Common myeloid progenitor, CD34-positive (primary cell): ENCODE measurements at regions not wholly inside any gene's neighbourhood (a gene's known extent, or its start where the extent isn't known, plus 50 kb on each side); places are given as distances from the start of the nearest gene placed in this dataset.
A peak's percentile ranks its signal among the peaks of the same experiment; 100 is the strongest.

Experiments used
- CTCF ChIA-PET: fragments of 350-600 bp; sonication (Branson Sonifier 250); formaldehyde crosslinking; loops from one replicate; lab custom pipeline; 2021; ENCODE audit warnings: antibody characterized with exemption; lab: Charles Lee
- POLR2A ChIA-PET: fragments of 350-600 bp; sonication (Branson Sonifier 250); formaldehyde crosslinking; loops from one replicate; lab custom pipeline; 2021; ENCODE audit warnings: antibody characterized with exemption; lab: Charles Lee
- DNase-seq, 3 donors: peaks; one replicate each; pipeline versions ENCODE4 v3.0.0 to v3.0.0-alpha.2; 2013
- H3K27ac ChIP-seq, 2 experiments: 1 replicate in 1 of 2; 2 replicates in 1 of 2; pipeline ENCODE4 v1.7.0; 2013; ENCODE audit warnings: inconsistent platforms in 2 of 2, low read length in 2 of 2, mild to moderate bottlenecking in 2 of 2, low read depth in 1 of 2, moderate library complexity in 1 of 2; ENCODE audit not compliant: severe bottlenecking in 2 of 2, insufficient read depth in 1 of 2, poor library complexity in 1 of 2
- H3K27me3 ChIP-seq, 5 experiments: replicated peaks in 2 of 5; 1 replicate in 3 of 5; 2 replicates in 2 of 5; pipeline versions ENCODE4 v1.6.1 to v1.7.0; 2013; ENCODE audit warnings: low read length in 4 of 5, mild to moderate bottlenecking in 2 of 5, moderate library complexity in 2 of 5, inconsistent platforms in 1 of 5; ENCODE audit not compliant: insufficient read depth in 5 of 5, control insufficient read depth in 4 of 5
- H3K36me3 ChIP-seq, 4 experiments: 1 replicate in 2 of 4; 2 replicates in 2 of 4; pipeline versions ENCODE4 v1.6.1 to v1.7.0; 2013; ENCODE audit warnings: low read length in 3 of 4, control low read depth in 1 of 4, mild to moderate bottlenecking in 1 of 4; ENCODE audit not compliant: control insufficient read depth in 4 of 4, insufficient read depth in 4 of 4
- H3K4me1 ChIP-seq, 4 experiments: 1 replicate in 3 of 4; 2 replicates in 1 of 4; pipeline versions ENCODE4 v1.6.1 to v1.7.1; 2013; ENCODE audit warnings: low read length in 3 of 4, mild to moderate bottlenecking in 3 of 4, control low read depth in 1 of 4, inconsistent platforms in 1 of 4, moderate library complexity in 1 of 4; ENCODE audit not compliant: control insufficient read depth in 4 of 4, insufficient read depth in 4 of 4; ENCODE audit errors: control extremely low read depth in 1 of 4
- H3K4me3 ChIP-seq, 7 experiments: 1 replicate in 4 of 7; 2 replicates in 3 of 7; pipeline versions ENCODE4 v1.5.1 to v1.7.0; 2013; ENCODE audit warnings: mild to moderate bottlenecking in 7 of 7, low read length in 6 of 7, moderate library complexity in 6 of 7, inconsistent platforms in 2 of 7, low read depth in 2 of 7, control low read depth in 1 of 7; ENCODE audit not compliant: insufficient read depth in 4 of 7, control insufficient read depth in 1 of 7; ENCODE audit errors: extremely low read depth in 1 of 7
- H3K9me3 ChIP-seq, 5 experiments: 1 replicate in 4 of 5; 2 replicates in 1 of 5; pipeline versions ENCODE4 v1.6.1 to v1.7.1; 2013; ENCODE audit warnings: low read length in 4 of 5, mild to moderate bottlenecking in 2 of 5, inconsistent platforms in 1 of 5, low read depth in 1 of 5, moderate library complexity in 1 of 5; ENCODE audit not compliant: control insufficient read depth in 4 of 5, insufficient read depth in 2 of 5; ENCODE audit errors: control extremely low read depth in 1 of 5
- WGBS: methylation state at CpG from one replicate; pipeline ENCODE4 v1.1.5; 2013; ENCODE audit not compliant: insufficient coverage; 5-methylcytosine and 5-hydroxymethylcytosine counted together

DNA sequence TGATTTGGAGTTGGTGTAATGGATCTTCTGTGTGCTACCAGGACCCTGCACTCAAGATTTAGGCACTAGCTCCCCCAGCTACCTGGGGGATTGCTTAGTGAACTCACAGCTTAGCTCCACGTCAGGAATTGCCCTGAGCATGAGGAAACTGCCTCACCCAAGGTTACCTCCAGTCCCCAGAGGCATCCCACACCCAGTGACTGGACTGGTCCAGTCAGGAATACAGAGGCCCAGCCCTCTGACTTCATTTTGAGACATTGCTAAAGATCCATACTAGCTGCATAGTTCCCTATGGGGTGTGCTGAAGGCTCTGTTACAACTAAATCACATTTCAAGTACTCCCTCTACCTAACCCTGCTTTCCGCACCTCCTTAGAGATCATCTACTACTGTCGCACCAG, 364.7 kb downstream of the EFNA5 start:
- POLR2A ChIA-PET: no interaction called here
- Histone ChIP-seq H3K9me3 (no peaks in the 10 kb centered on the region), H3K27ac (no peak overlapping the region), H3K4me3 (no peak overlapping the region), H3K4me1 (no peaks in the 10 kb centered on the region), H3K36me3 (no peaks in the 10 kb centered on the region), H3K27me3 (peaks cover 0 to 3% (median 0%) of the 10 kb centered on the region in 5 experiments)
- 93% methylated on average over 3 of the region's 3 CpGs for WGBS
- CTCF ChIA-PET: no interaction called here
- no peak for DNase-seq

DNA sequence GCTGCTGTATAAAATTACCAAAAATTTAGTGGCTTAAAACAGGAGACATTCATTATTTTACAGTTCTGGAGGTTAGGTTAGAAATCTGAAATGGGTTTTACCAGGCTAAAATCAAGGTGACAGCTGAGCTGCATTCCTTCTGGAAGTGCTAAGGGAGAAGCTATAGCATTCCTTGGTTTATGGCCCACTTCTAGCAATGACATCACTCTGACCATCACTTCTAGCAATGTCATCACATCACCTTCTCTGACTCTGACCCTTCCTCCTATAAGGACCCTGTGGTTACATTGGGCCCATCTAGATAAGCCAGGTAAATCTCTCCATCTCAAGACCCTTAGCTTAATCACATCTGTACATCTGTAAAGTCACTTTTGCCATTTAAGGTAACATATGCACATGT, 366.1 kb downstream of the EFNA5 start:
- Histone ChIP-seq H3K27me3 (peaks cover 0 to 3% (median 0%) of the 10 kb centered on the region in 5 experiments), H3K4me3 (no peak overlapping the region), H3K27ac (no peak overlapping the region), H3K9me3 (no peaks in the 10 kb centered on the region), H3K4me1 (no peaks in the 10 kb centered on the region), H3K36me3 (no peaks in the 10 kb centered on the region)
- ChIA-PET POLR2A (no interaction called here), CTCF (no interaction called here)
- no peak for DNase-seq

DNA sequence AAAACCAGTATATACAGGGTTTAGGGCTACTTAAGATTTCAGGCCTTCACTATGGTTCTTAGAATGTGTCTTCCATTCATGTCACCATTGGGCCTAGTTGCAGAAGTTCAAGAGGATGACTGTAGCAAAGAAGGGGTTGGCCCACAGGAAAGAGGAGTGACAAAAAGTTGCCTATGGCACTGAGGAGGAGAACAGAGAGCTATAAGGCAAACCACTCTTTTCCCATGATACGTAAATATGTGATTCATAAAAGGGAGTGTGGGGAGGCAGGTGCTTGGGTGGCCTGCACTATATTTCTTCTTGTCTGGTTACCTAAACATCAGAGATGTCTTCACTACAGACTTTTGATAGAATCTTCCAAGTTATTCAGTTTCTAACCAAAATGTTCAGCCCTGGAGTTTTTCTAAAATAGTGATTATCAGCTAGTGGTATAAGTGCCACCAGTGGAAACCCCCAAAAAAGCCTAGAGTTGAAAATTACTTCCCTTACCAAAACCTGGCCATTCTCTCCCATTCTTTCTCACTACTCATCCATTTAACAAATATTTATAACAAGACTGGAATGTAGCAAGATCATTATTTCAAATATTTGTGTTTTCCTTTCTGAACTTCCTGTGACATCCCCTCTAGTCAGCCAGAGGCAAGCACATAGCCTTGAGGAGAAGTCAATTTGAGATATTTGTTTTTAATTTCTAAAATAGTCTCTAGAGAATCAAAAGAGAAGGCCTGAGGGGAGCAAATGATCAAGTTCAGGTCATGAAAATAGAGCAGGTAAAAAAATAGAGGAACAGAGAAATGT, 367.4 kb downstream of the EFNA5 start:
- Histone ChIP-seq H3K9me3 (no peaks in the 10 kb centered on the region), H3K4me1 (no peaks in the 10 kb centered on the region), H3K27ac (no peak overlapping the region), H3K27me3 (peaks cover 0 to 6% (median 0%) of the 10 kb centered on the region in 5 experiments), H3K36me3 (no peaks in the 10 kb centered on the region), H3K4me3 (no peak overlapping the region)
- POLR2A ChIA-PET: no interaction called here
- CTCF ChIA-PET: no interaction called here
- no peak for DNase-seq
- 100% methylated on average over 1 of the region's 1 CpG for WGBS

DNA sequence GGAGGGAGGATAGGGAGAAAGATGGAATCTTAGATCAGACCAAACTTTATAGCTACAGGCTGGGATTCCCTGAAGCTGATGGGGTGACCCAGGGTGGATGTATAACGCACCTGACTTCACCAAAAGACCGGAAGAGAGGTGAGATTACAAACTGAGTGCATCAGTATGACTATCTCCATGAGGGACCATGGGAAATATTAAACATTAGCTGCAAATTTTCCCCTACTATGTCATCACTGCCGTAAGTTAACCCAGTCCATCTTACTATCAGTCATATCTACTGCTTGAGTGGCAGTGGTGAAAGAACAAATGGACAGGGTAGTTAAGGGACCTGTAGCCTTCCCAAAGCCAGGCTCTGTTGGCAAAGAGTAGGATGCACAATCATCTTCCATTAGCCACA, 368.3 kb downstream of the EFNA5 start:
- ChIA-PET POLR2A (no interaction called here), CTCF (no interaction called here)
- H3K27me3 ChIP-seq: peaks cover 0 to 8% (median 5%) of the 10 kb centered on the region in 5 experiments
- H3K9me3 ChIP-seq: no peaks in the 10 kb centered on the region
- DNase-seq: no peak
- no peak overlapping the region for H3K4me3 ChIP-seq
- H3K27ac ChIP-seq: no peak overlapping the region
- WGBS: 96% methylated on average over 3 of the region's 3 CpGs
- H3K36me3 ChIP-seq: no peaks in the 10 kb centered on the region
- H3K4me1 ChIP-seq: no peaks in the 10 kb centered on the region

DNA sequence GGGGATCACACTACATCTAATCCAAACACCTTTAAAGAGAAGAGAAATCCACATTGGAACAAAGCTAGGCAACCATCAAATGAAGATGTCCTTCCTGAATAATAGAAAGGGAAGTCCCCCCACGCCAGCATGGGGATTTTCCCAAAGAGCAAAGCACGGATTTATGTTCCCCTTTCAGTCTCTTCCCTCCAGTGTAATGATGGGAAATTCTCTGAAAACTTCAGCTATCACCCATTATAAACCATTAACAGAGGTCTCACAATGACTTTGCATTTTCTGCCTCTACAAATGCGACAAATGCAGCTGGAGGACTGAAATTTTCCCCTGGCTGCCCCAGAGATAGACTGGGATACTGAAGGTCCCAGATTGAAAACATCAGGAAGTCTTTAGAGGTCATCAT, 368.7 kb downstream of the EFNA5 start:
- no peaks in the 10 kb centered on the region for H3K9me3 ChIP-seq
- CTCF ChIA-PET: no interaction called here
- no peak overlapping the region for H3K27ac ChIP-seq
- WGBS: 90% methylated on average over 2 of the region's 3 CpGs
- DNase-seq: no peak
- peaks cover 0 to 9% (median 3%) of the 10 kb centered on the region in 5 experiments for H3K27me3 ChIP-seq
- no peak overlapping the region for H3K4me3 ChIP-seq
- H3K36me3 ChIP-seq: no peaks in the 10 kb centered on the region
- H3K4me1 ChIP-seq: no peaks in the 10 kb centered on the region
- POLR2A ChIA-PET: no interaction called here

DNA sequence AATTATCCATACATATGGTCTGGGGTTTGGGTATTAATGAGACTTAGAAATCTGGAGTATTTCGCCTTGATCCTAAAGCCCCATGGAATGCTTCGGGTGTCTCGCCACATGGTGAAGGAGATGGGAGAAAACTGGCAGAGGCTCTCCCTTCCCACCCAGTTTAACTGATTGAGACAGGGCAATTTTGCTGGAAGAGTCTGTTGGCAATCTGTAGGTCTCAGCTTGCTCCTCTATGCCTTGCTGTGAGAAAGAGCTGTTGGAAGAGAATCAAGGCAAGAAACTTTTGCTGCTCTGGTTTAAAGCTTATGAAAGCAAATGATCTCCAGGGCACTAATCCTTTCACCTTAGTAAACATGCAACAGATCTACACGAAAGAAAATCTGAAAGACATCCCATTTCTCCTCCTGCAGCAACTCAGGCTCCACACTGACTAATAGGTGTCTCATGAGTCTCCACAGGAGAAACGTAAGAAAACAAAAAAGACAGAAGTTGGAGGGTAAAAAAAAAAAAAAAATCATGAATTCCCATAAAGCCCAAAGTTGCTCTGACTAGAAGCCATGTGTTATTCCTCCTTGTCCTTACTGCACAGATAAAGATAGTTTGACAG, 369.9 kb downstream of the EFNA5 start:
- DNase-seq: no peak
- no peaks in the 10 kb centered on the region for H3K36me3 ChIP-seq
- no peak overlapping the region for H3K4me3 ChIP-seq
- WGBS: 80% methylated on average over 1 of the region's 5 CpGs
- no peak overlapping the region for H3K27ac ChIP-seq
- H3K4me1 ChIP-seq: peaks cover 2 to 5% (median 5%) of the 10 kb centered on the region in 4 experiments
- H3K9me3 ChIP-seq: no peaks in the 10 kb centered on the region
- ChIA-PET CTCF (interaction anchor here (1.2 kb wide), 1 partner anchor 21 kb away, joined by 4 read pairs; no protein-coding TSS in a partner anchor), POLR2A (no interaction called here)
- peaks cover 0 to 15% (median 3%) of the 10 kb centered on the region in 5 experiments for H3K27me3 ChIP-seq

DNA sequence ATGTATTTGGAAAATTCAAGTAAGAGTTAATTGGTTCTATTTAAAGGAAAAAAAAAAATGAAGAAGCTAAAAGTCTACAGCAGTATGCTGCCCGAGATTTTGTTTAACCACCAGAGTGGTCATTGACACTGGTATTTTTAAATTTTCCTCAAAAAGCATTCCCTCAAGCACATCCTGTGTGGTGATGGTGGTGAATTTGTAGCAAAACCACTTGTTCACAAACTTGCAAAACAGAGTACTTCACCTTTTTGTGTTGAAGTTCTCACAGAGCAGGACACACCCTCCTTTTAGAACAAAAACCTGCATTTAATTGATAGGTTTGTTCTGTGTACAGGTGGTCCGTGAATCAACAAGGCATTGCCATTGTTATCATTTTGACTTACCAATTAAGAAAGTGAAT, 374.2 kb downstream of the EFNA5 start:
- H3K4me1 ChIP-seq: peaks cover 11 to 18% (median 13%) of the 10 kb centered on the region in 4 experiments
- no peaks in the 10 kb centered on the region for H3K36me3 ChIP-seq
- H3K27ac ChIP-seq: no peak overlapping the region
- peaks cover 0 to 17% (median 7%) of the 10 kb centered on the region in 5 experiments for H3K27me3 ChIP-seq
- peak in 2 of 3 donors; percentile 29 to 34 for DNase-seq
- H3K4me3 ChIP-seq: no peak overlapping the region
- no peaks in the 10 kb centered on the region for H3K9me3 ChIP-seq
- ChIA-PET CTCF (no interaction called here), POLR2A (no interaction called here)
- WGBS: no CpG with 5 or more reads among the region's 2 CpGs
